OCI-LY7 (cell line): ENCODE measurements at regions not wholly inside any gene's neighbourhood (a gene's known extent, or its start where the extent isn't known, plus 50 kb on each side); places are given as distances from the start of the nearest gene placed in this dataset.

Source experiments
- CTCF ChIP-seq: fragments of 200-600 bp; sonication (generic); conservative IDR thresholded peaks from 2 replicates; pipeline ENCODE4 v1.5.1; 2014; ENCODE audit warnings: mild to moderate bottlenecking, antibody characterized with exemption, low read length, moderate library complexity, mixed read lengths
- EZH2phosphoT487 ChIP-seq: fragments of 200-600 bp; sonication (generic); IDR thresholded peaks from 2 replicates; pipeline ENCODE4 v1.6.1; 2018; ENCODE audit warnings: low read depth, borderline replicate concordance, mild to moderate bottlenecking, mixed run types, antibody characterized with exemption, low read length, moderate library complexity, mixed read lengths

DNA sequence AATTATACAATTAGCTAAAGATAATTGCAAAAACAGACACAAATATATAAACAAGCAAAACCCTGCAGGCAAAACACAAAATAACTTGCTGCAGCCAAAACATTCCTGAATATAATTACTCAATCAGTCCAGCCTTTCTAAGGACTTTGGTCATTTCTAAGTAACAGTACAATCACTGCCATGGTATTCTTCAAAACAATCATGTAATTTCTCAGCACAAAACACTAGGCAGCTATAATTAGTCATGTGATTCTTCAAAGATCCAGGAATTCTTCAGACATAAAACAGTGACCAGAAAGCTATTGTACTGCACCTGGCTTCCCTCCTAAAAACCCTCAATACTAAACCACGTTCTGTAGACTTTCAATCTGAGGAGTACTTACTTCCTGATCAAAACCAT is 881.1 kb downstream of the EPHA7 start:
- TF ChIP-seq CTCF (no peak), EZH2phosphoT487 (no peak)
